ENCODE measurements at regions not wholly inside any gene's neighbourhood (a gene's known extent, or its start where the extent isn't known, plus 50 kb on each side); places are given as distances from the start of the nearest gene placed in this dataset.

DNA sequence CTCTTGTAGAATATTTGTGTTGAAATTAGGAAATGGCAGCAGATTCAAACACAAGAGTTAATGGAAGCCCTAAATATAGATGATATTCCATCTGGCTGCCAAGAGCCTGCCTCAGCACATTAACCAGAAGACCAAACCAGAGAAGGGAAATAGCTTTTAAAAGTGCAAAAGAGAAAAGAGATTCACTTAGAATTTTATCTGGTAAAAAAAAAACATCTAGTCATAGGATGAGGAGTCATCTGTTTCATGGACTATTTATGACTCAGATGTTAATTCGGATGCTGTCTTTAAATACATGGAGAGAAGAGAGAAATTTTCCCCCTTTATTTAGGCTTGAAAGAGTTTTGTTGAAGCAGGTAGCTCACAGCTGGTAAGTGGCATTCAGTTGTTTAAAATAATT, 201.6 kb upstream of the NUDT4 start:
- DNase-seq (ENCODE audit: low spot score) (no peak), ATAC-seq (no peak)
- peaks cover 22% of the 10 kb centered on the region for H3K9me3 Mint-ChIP-seq
- no peaks in the 10 kb centered on the region for H3K27me3 ChIP-seq (ENCODE audit: insufficient read depth)
- H4K20me1 ChIP-seq (replicated peaks; ENCODE audit: insufficient read depth) = no peaks in the 10 kb centered on the region
- no peaks in the 10 kb centered on the region for H3K27me3 Mint-ChIP-seq (ENCODE audit: insufficient read depth, low read depth, poor library complexity)
- no peak overlapping the region for H3K27ac Mint-ChIP-seq
- H3K4me3 Mint-ChIP-seq = no peak overlapping the region
- no peaks in the 10 kb centered on the region for H3K36me3 ChIP-seq (ENCODE audit: insufficient read depth)
- peaks cover 3% of the 10 kb centered on the region; the same call in 1 of the 2 replicates for H3K4me1 ChIP-seq (ENCODE audit: insufficient read depth)
- no peaks in the 10 kb centered on the region for H3K79me2 ChIP-seq (replicated peaks; ENCODE audit: insufficient read depth)
- H3F3A ChIP-seq (replicated peaks; ENCODE audit: low read depth) = no peaks in the 10 kb centered on the region
- H3K9me2 ChIP-seq (ENCODE audit: insufficient read depth) = no peaks in the 10 kb centered on the region; the same call in 1 of the 2 replicates
- no peak overlapping the region for H3K4me2 ChIP-seq
- no peak overlapping the region for H2AFZ ChIP-seq
- H3K27ac ChIP-seq (ENCODE audit: low read depth) = no peak overlapping the region
- TF ChIP-seq, protein P1, sequence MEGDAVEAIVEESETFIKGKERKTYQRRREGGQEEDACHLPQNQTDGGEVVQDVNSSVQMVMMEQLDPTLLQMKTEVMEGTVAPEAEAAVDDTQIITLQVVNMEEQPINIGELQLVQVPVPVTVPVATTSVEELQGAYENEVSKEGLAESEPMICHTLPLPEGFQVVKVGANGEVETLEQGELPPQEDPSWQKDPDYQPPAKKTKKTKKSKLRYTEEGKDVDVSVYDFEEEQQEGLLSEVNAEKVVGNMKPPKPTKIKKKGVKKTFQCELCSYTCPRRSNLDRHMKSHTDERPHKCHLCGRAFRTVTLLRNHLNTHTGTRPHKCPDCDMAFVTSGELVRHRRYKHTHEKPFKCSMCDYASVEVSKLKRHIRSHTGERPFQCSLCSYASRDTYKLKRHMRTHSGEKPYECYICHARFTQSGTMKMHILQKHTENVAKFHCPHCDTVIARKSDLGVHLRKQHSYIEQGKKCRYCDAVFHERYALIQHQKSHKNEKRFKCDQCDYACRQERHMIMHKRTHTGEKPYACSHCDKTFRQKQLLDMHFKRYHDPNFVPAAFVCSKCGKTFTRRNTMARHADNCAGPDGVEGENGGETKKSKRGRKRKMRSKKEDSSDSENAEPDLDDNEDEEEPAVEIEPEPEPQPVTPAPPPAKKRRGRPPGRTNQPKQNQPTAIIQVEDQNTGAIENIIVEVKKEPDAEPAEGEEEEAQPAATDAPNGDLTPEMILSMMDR (conservative IDR thresholded peaks at IDR 0.05; ENCODE audit: low read depth in 2 of 2) = no peak
- TF ChIP-seq, protein P2, sequence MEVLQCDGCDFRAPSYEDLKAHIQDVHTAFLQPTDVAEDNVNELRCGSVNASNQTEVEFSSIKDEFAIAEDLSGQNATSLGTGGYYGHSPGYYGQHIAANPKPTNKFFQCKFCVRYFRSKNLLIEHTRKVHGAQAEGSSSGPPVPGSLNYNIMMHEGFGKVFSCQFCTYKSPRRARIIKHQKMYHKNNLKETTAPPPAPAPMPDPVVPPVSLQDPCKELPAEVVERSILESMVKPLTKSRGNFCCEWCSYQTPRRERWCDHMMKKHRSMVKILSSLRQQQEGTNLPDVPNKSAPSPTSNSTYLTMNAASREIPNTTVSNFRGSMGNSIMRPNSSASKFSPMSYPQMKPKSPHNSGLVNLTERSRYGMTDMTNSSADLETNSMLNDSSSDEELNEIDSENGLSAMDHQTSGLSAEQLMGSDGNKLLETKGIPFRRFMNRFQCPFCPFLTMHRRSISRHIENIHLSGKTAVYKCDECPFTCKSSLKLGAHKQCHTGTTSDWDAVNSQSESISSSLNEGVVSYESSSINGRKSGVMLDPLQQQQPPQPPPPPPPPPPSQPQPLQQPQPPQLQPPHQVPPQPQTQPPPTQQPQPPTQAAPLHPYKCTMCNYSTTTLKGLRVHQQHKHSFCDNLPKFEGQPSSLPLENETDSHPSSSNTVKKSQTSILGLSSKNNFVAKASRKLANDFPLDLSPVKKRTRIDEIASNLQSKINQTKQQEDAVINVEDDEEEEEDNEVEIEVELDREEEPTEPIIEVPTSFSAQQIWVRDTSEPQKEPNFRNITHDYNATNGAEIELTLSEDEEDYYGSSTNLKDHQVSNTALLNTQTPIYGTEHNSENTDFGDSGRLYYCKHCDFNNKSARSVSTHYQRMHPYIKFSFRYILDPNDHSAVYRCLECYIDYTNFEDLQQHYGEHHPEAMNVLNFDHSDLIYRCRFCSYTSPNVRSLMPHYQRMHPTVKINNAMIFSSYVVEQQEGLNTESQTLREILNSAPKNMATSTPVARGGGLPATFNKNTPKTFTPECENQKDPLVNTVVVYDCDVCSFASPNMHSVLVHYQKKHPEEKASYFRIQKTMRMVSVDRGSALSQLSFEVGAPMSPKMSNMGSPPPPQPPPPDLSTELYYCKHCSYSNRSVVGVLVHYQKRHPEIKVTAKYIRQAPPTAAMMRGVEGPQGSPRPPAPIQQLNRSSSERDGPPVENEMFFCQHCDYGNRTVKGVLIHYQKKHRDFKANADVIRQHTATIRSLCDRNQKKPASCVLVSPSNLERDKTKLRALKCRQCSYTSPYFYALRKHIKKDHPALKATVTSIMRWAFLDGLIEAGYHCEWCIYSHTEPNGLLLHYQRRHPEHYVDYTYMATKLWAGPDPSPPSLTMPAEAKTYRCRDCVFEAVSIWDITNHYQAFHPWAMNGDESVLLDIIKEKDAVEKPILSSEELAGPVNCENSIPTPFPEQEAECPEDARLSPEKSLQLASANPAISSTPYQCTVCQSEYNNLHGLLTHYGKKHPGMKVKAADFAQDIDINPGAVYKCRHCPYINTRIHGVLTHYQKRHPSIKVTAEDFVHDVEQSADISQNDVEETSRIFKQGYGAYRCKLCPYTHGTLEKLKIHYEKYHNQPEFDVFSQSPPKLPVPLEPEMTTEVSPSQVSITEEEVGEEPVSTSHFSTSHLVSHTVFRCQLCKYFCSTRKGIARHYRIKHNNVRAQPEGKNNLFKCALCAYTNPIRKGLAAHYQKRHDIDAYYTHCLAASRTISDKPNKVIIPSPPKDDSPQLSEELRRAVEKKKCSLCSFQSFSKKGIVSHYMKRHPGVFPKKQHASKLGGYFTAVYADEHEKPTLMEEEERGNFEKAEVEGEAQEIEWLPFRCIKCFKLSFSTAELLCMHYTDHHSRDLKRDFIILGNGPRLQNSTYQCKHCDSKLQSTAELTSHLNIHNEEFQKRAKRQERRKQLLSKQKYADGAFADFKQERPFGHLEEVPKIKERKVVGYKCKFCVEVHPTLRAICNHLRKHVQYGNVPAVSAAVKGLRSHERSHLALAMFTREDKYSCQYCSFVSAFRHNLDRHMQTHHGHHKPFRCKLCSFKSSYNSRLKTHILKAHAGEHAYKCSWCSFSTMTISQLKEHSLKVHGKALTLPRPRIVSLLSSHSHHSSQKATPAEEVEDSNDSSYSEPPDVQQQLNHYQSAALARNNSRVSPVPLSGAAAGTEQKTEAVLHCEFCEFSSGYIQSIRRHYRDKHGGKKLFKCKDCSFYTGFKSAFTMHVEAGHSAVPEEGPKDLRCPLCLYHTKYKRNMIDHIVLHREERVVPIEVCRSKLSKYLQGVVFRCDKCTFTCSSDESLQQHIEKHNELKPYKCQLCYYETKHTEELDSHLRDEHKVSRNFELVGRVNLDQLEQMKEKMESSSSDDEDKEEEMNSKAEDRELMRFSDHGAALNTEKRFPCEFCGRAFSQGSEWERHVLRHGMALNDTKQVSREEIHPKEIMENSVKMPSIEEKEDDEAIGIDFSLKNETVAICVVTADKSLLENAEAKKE (CRISPR knock-in tag; IDR thresholded peaks at IDR 0.05) = no peak
- TF ChIP-seq ZNF331 (CRISPR knock-in tag; IDR thresholded peaks at IDR 0.05; ENCODE audit: low read depth) (no peak), NANOG (IDR thresholded peaks at IDR 0.05; ENCODE audit: borderline replicate concordance) (no peak), CREB1 (CRISPR knock-in tag; IDR thresholded peaks at IDR 0.05; ENCODE audit: low read depth) (no peak), EZH2phosphoT487 (IDR thresholded peaks at IDR 0.05; ENCODE audit: unreplicated experiment) (no peak), POLR2AphosphoS5 (IDR thresholded peaks at IDR 0.05; ENCODE audit: low read depth) (no peak), JUNB (IDR thresholded peaks at IDR 0.05; ENCODE audit: unreplicated experiment) (no peak), EZH2 (IDR thresholded peaks at IDR 0.05; ENCODE audit: low read depth, unreplicated experiment) (no peak), ZNF114 (CRISPR knock-in tag; IDR thresholded peaks at IDR 0.05) (no peak)
- TF ChIP-seq, protein P3, sequence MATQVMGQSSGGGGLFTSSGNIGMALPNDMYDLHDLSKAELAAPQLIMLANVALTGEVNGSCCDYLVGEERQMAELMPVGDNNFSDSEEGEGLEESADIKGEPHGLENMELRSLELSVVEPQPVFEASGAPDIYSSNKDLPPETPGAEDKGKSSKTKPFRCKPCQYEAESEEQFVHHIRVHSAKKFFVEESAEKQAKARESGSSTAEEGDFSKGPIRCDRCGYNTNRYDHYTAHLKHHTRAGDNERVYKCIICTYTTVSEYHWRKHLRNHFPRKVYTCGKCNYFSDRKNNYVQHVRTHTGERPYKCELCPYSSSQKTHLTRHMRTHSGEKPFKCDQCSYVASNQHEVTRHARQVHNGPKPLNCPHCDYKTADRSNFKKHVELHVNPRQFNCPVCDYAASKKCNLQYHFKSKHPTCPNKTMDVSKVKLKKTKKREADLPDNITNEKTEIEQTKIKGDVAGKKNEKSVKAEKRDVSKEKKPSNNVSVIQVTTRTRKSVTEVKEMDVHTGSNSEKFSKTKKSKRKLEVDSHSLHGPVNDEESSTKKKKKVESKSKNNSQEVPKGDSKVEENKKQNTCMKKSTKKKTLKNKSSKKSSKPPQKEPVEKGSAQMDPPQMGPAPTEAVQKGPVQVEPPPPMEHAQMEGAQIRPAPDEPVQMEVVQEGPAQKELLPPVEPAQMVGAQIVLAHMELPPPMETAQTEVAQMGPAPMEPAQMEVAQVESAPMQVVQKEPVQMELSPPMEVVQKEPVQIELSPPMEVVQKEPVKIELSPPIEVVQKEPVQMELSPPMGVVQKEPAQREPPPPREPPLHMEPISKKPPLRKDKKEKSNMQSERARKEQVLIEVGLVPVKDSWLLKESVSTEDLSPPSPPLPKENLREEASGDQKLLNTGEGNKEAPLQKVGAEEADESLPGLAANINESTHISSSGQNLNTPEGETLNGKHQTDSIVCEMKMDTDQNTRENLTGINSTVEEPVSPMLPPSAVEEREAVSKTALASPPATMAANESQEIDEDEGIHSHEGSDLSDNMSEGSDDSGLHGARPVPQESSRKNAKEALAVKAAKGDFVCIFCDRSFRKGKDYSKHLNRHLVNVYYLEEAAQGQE (IDR thresholded peaks at IDR 0.05; ENCODE audit: unreplicated experiment) = no peak
- peaks cover 10% of the 10 kb centered on the region; the same call in 2 of the 3 replicates for H3K36me3 Mint-ChIP-seq (ENCODE audit: low read depth)
- no peaks in the 10 kb centered on the region for H3K4me1 Mint-ChIP-seq
- no peak overlapping the region for H3K4me3 ChIP-seq
